Upper lobe of left lung (tissue), 6 donors: ENCODE measurements at regions not wholly inside any gene's neighbourhood (a gene's known extent, or its start where the extent isn't known, plus 50 kb on each side); places are given as distances from the start of the nearest gene placed in this dataset.

Experiments
- ATAC-seq, 2 donors: fragments of 200-7000 bp; cut with Tn5 transposase; one replicate each; pipeline ENCODE4 v1.9.1; 2022; ENCODE audit warnings: mild to moderate bottlenecking in 2 of 2, moderate library complexity in 2 of 2; ENCODE audit not compliant: low FRiP score in 2 of 2
- DNase-seq, 2 donors: peaks; one replicate each; pipeline ENCODE4 v3.0.0-alpha.2; 2019 to 2020
- H3K27ac ChIP-seq, 4 donors: fragments of 200-600 bp; sonication (generic); one replicate each; pipeline ENCODE4 v1.5.1; 2016 to 2019
- H3K27me3 ChIP-seq, 4 donors: fragments of 200-600 bp; sonication (generic); one replicate each; pipeline ENCODE4 v1.5.1; 2017 to 2019
- H3K36me3 ChIP-seq, 4 donors: fragments of 200-600 bp; sonication (generic); one replicate each; pipeline ENCODE4 v1.5.1; 2016 to 2019
- H3K4me1 ChIP-seq, 4 donors: fragments of 200-600 bp; sonication (generic); one replicate each; pipeline ENCODE4 v1.5.1; 2018 to 2019
- H3K4me3 ChIP-seq, 4 donors: fragments of 200-600 bp; sonication (generic); one replicate each; pipeline ENCODE4 v1.5.1; 2017 to 2019; ENCODE audit warnings: mild to moderate bottlenecking in 2 of 4, moderate library complexity in 1 of 4
- H3K9me3 ChIP-seq, 4 donors: fragments of 200-600 bp; sonication (generic); one replicate each; pipeline ENCODE4 v1.5.1; 2018 to 2019
- CTCF ChIP-seq, 6 experiments: fragments of 450-650 bp in 4 of 6; fragments of 200-600 bp in 2 of 6; sonication (generic) in 2 of 6; IDR thresholded peaks; one replicate each; pipeline ENCODE4 v1.5.1; 2016 to 2019; ENCODE audit warnings: antibody characterized with exemption in 6 of 6
- EP300 ChIP-seq, 4 donors: sonication (generic); formaldehyde crosslinking; IDR thresholded peaks; one replicate each; pipeline ENCODE4 v1.5.1; 2017; ENCODE audit warnings: antibody characterized with exemption in 4 of 4, control low read depth in 2 of 4
- POLR2A ChIP-seq, 4 donors: fragments of 450-650 bp; IDR thresholded peaks; one replicate each; pipeline ENCODE4 v1.5.1; 2016 to 2017; ENCODE audit warnings: antibody characterized with exemption in 4 of 4, mild to moderate bottlenecking in 2 of 4
- POLR2AphosphoS5 ChIP-seq, 2 donors: sonication (generic); formaldehyde crosslinking; IDR thresholded peaks; one replicate each; pipeline ENCODE4 v1.5.1; 2017; ENCODE audit warnings: antibody characterized with exemption in 2 of 2
- WGBS, 2 donors: methylation state at CpG; one replicate each; pipeline ENCODE4 v1.1.5; 2017 to 2018; 5-methylcytosine and 5-hydroxymethylcytosine counted together
- donor health status: DM: no; HTN: no; CAD: no; lungs with moderate emphysema.
- donor health status: DM: no; HTN: yes; CAD: no; lungs with severe emphysema.

- H3K27ac ChIP-seq = no peak overlapping the region
- ATAC-seq = peak in 1 of 2 donors; percentile 52
- H3K4me3 ChIP-seq = no peak overlapping the region
- H3K36me3 ChIP-seq = no peaks in the 10 kb centered on the region
- TF ChIP-seq POLR2A (IDR thresholded peaks at IDR 0.05) = no peak
- TF ChIP-seq EP300 (IDR thresholded peaks at IDR 0.05) = no peak
- peak in 3 of 6 experiments; percentile 20 to 39 (median 37) for TF ChIP-seq CTCF (IDR thresholded peaks at IDR 0.05)
- TF ChIP-seq POLR2AphosphoS5 (IDR thresholded peaks at IDR 0.05) = no peak
- H3K27me3 ChIP-seq = no peaks in the 10 kb centered on the region
- no peaks in the 10 kb centered on the region for H3K9me3 ChIP-seq
- 43 to 56% methylated on average over 6 of the region's 6 CpGs for WGBS, 2 donors
- H3K4me1 ChIP-seq = no peaks in the 10 kb centered on the region
- no peak for DNase-seq
These were observed 338.3 kb upstream of the CHD6 start for GRCh38 chr20:41956338-41957074.

- no peak overlapping the region for H3K27ac ChIP-seq
- 93 to 98% methylated on average over 5 of the region's 5 CpGs for WGBS, 2 donors
- DNase-seq (no peak), ATAC-seq (no peak)
- H3K27me3 ChIP-seq = no peaks in the 10 kb centered on the region
- TF ChIP-seq EP300 (IDR thresholded peaks at IDR 0.05) = no peak
- TF ChIP-seq POLR2AphosphoS5 (IDR thresholded peaks at IDR 0.05) = no peak
- TF ChIP-seq POLR2A (IDR thresholded peaks at IDR 0.05) = no peak
- no peak for TF ChIP-seq CTCF (IDR thresholded peaks at IDR 0.05)
- H3K4me3 ChIP-seq = no peak overlapping the region
- H3K36me3 ChIP-seq = no peaks in the 10 kb centered on the region
- no peaks in the 10 kb centered on the region for H3K9me3 ChIP-seq
- no peaks in the 10 kb centered on the region for H3K4me1 ChIP-seq
These were observed 334.0 kb upstream of the CHD6 start for GRCh38 chr20:41952166-41952565.

GRCh38 chr20:41951615-41952014 lies 333.4 kb upstream of the CHD6 start:
- no peak overlapping the region for H3K4me3 ChIP-seq

GRCh38 chr20:41939659-41940058 lies 321.5 kb upstream of the CHD6 start:
- no peak for ATAC-seq
- 70 to 72% methylated on average over 5 of the region's 5 CpGs for WGBS, 2 donors

More at GRCh38 chr20:41951615-41952014, 333.4 kb upstream of the CHD6 start:
- DNase-seq (no peak), ATAC-seq (no peak)
- no peak overlapping the region for H3K27ac ChIP-seq
- no peaks in the 10 kb centered on the region for H3K4me1 ChIP-seq
- H3K27me3 ChIP-seq = no peaks in the 10 kb centered on the region
- TF ChIP-seq CTCF (IDR thresholded peaks at IDR 0.05) (no peak), POLR2A (IDR thresholded peaks at IDR 0.05) (no peak), EP300 (IDR thresholded peaks at IDR 0.05) (no peak), POLR2AphosphoS5 (IDR thresholded peaks at IDR 0.05) (no peak)
- no peaks in the 10 kb centered on the region for H3K9me3 ChIP-seq
- 55 to 68% methylated on average over 2 of the region's 2 CpGs for WGBS, 2 donors
- no peaks in the 10 kb centered on the region for H3K36me3 ChIP-seq

More at GRCh38 chr20:41939659-41940058, 321.5 kb upstream of the CHD6 start:
- TF ChIP-seq POLR2AphosphoS5 (IDR thresholded peaks at IDR 0.05) (no peak), EP300 (IDR thresholded peaks at IDR 0.05) (no peak), CTCF (IDR thresholded peaks at IDR 0.05) (no peak)
- H3K4me1 ChIP-seq = no peaks in the 10 kb centered on the region
- no peaks in the 10 kb centered on the region for H3K9me3 ChIP-seq
- H3K36me3 ChIP-seq = no peaks in the 10 kb centered on the region
- H3K27me3 ChIP-seq = no peaks in the 10 kb centered on the region
- H3K4me3 ChIP-seq = no peak overlapping the region
- no peak overlapping the region for H3K27ac ChIP-seq
- DNase-seq = no peak
